KG1 (cell line): ENCODE measurements at regions not wholly inside any gene's neighbourhood (a gene's known extent, or its start where the extent isn't known, plus 50 kb on each side); places are given as distances from the start of the nearest gene placed in this dataset.

ENCODE experiments used
- DNase-seq: peaks from one replicate; lab custom pipeline; 2025; lab: John Stamatoyannopoulos, UW

GRCh38 chr18:10312326-10313015 is 142.0 kb upstream of the APCDD1 start:
- DNase-seq, result no peak

- DNase-seq, result no peak
Measured at GRCh38 chr18:10313016-10313342, 141.5 kb upstream of the APCDD1 start.

GRCh38 chr18:10314066-10314465 is 140.4 kb upstream of the APCDD1 start:
- DNase-seq, result no peak

GRCh38 chr18:10315522-10315921 is 138.9 kb upstream of the APCDD1 start:
- no peak for DNase-seq

- DNase-seq, result no peak
Measured at GRCh38 chr18:10316778-10317177, 137.7 kb upstream of the APCDD1 start.

GRCh38 chr18:10317864-10318690 is 136.4 kb upstream of the APCDD1 start:
- DNase-seq, result no peak

GRCh38 chr18:10318691-10318970 is 135.8 kb upstream of the APCDD1 start:
- DNase-seq, result no peak

- DNase-seq, result no peak
Measured at GRCh38 chr18:10319026-10319425, 135.4 kb upstream of the APCDD1 start.

- DNase-seq, result no peak
Measured at GRCh38 chr18:10319914-10320600, 134.4 kb upstream of the APCDD1 start.

GRCh38 chr18:10320791-10321190 is 133.6 kb upstream of the APCDD1 start:
- DNase-seq, result no peak

- DNase-seq, result no peak
Measured at GRCh38 chr18:10321576-10321975, 132.9 kb upstream of the APCDD1 start.

- no peak for DNase-seq
Measured at GRCh38 chr18:10322004-10322403, 132.4 kb upstream of the APCDD1 start.

- no peak for DNase-seq
Measured at GRCh38 chr18:10322435-10322834, 132.0 kb upstream of the APCDD1 start.

GRCh38 chr18:10329101-10329500 is 125.3 kb upstream of the APCDD1 start:
- DNase-seq, result no peak

GRCh38 chr18:10330428-10330827 is 124.0 kb upstream of the APCDD1 start:
- no peak for DNase-seq

GRCh38 chr18:10332452-10332851 is 122.0 kb upstream of the APCDD1 start:
- DNase-seq, result no peak

- no peak for DNase-seq
Measured at GRCh38 chr18:10336749-10337350, 117.6 kb upstream of the APCDD1 start.

- DNase-seq, result no peak
Measured at GRCh38 chr18:10340821-10341220, 113.6 kb upstream of the APCDD1 start.

- DNase-seq, result no peak
Measured at GRCh38 chr18:10343778-10344177, 110.7 kb upstream of the APCDD1 start.

- no peak for DNase-seq
Measured at GRCh38 chr18:10346749-10347415, 107.6 kb upstream of the APCDD1 start.

- DNase-seq, result no peak
Measured at GRCh38 chr18:10349561-10349960, 104.9 kb upstream of the APCDD1 start.

- no peak for DNase-seq
Measured at GRCh38 chr18:10350661-10351060, 103.8 kb upstream of the APCDD1 start.
